ENCODE measurements at regions not wholly inside any gene's neighbourhood (a gene's known extent, or its start where the extent isn't known, plus 50 kb on each side); places are given as distances from the start of the nearest gene placed in this dataset.

DNA sequence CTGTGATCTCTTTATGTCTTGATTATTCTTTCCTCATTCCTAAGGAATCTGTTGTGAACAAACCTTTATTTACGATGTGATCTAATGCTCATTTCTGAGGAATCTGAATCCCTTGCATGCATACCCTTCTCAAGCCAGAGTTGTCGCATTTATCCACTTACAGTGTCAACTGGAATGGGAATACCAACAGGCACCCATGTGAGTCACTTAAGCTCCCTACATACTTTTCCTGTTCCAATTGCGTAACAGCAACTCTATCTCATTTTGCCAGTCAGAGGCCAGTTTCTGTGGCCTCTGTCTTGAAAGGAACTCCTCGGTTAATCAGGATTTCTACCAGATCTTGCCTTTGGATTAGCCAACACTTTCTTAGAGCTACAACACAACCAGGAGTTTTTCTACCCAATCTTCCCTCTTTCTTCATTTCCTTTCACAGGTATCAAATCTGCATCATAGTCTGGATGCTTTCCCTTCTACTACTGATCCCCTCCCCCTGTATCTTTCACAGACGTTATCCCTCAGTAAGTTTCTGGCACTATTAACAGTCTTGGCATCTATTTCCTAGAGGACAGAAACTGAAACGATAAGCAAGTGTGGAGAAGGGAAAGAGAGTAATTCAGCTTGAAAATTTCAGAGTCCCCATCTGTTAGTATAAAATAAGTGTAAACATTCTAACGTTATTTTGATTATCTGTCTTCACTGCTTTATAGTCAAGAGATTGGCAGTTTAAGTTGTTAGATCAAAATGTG, 66.8 kb upstream of the BCHE start:
- Mint-ChIP-seq H3K9me3 (peaks cover 35% of the 10 kb centered on the region), H3K4me3 (no peak overlapping the region), H3K27me3 (ENCODE audit: insufficient read depth) (no peaks in the 10 kb centered on the region), H3K36me3 (ENCODE audit: low read depth) (0 out of 2 replicates have a peak, but pooled peaks cover 4% of the 10 kb centered on the region), H3K27ac (no peak overlapping the region), H3K4me1 (ENCODE audit: low read depth) (no peaks in the 10 kb centered on the region)
- DNase-seq, result no peak
- TF ChIP-seq, protein P1, sequence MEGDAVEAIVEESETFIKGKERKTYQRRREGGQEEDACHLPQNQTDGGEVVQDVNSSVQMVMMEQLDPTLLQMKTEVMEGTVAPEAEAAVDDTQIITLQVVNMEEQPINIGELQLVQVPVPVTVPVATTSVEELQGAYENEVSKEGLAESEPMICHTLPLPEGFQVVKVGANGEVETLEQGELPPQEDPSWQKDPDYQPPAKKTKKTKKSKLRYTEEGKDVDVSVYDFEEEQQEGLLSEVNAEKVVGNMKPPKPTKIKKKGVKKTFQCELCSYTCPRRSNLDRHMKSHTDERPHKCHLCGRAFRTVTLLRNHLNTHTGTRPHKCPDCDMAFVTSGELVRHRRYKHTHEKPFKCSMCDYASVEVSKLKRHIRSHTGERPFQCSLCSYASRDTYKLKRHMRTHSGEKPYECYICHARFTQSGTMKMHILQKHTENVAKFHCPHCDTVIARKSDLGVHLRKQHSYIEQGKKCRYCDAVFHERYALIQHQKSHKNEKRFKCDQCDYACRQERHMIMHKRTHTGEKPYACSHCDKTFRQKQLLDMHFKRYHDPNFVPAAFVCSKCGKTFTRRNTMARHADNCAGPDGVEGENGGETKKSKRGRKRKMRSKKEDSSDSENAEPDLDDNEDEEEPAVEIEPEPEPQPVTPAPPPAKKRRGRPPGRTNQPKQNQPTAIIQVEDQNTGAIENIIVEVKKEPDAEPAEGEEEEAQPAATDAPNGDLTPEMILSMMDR (IDR thresholded peaks at IDR 0.05), result no peak

DNA sequence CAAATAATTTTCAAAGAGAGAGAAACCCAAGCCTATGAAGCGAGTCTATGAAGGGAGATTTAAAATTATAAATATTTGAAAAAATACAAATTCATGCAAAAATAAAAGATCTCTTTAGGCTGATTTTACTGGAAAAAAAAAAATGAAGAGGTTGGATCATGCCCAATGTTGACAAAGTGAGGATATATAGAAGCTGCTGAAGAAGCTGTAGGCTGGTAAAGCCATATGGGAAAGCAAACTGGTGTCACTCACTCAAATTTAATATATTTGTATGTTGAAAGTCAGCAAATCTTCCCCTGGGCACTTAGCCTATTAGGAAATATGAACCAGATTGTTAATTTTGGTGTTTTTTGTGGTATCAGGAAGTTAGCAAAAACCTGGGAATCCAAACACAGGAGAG, 61.8 kb upstream of the BCHE start:
- TF ChIP-seq, protein P1 (IDR thresholded peaks at IDR 0.05), result no peak
- H3K27ac Mint-ChIP-seq, result no peak overlapping the region
- DNase-seq, result no peak
- H3K36me3 Mint-ChIP-seq (ENCODE audit: low read depth), result peaks cover under 1% of the 10 kb centered on the region; the same call in 1 of the 2 replicates
- no peaks in the 10 kb centered on the region for H3K4me1 Mint-ChIP-seq (ENCODE audit: low read depth)
- H3K27me3 Mint-ChIP-seq (ENCODE audit: insufficient read depth), result no peaks in the 10 kb centered on the region
- H3K9me3 Mint-ChIP-seq, result peaks cover 43% of the 10 kb centered on the region
- H3K4me3 Mint-ChIP-seq, result no peak overlapping the region

DNA sequence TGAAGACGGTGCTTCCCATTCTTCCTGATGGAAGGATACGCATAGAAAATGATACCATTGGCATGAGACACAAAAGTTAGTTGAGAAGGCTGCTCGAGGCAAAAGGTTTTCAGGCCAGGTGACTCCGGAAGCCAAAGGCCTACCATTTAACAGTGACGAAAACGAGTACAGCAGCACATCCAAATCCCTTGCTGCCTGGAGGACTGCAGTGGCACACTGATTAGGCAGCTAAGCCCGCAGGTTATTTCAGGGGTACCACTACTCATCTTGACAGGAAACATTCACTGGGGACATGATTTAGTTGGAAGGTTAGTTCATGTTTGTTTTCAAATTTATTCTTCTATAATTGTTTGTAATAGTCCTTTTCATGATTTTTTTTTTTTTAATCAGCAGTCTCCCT, 59.9 kb upstream of the BCHE start:
- no peak for DNase-seq
- peaks cover 31% of the 10 kb centered on the region for H3K9me3 Mint-ChIP-seq
- H3K27ac Mint-ChIP-seq, result no peak overlapping the region
- no peak overlapping the region for H3K4me3 Mint-ChIP-seq
- no peaks in the 10 kb centered on the region; the same call in 1 of the 2 replicates for H3K36me3 Mint-ChIP-seq (ENCODE audit: low read depth)
- TF ChIP-seq, protein P1 (IDR thresholded peaks at IDR 0.05), result no peak
- H3K4me1 Mint-ChIP-seq (ENCODE audit: low read depth), result no peaks in the 10 kb centered on the region
- H3K27me3 Mint-ChIP-seq (ENCODE audit: insufficient read depth), result no peaks in the 10 kb centered on the region

DNA sequence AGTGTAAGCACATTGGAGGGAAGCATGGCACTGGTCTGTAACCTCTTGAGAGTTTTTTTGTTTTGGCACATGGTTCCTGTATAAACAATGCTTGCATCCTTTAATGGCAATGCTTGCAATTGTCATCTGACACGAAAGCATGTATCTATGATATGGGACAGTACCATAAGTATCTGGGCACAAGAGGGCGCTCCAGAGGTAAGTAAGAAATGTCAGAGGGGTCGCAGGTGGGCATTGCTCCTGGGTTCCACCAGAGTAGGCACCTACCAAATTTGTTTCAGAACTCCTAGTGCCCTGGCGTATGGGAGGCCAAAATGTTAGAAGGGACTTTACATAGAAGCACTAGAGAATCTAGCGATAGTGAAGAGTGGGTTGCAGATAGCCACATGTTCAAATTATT, 58.7 kb upstream of the BCHE start:
- DNase-seq, result no peak
- H3K9me3 Mint-ChIP-seq, result peaks cover 36% of the 10 kb centered on the region
- H3K27ac Mint-ChIP-seq, result no peak overlapping the region
- TF ChIP-seq, protein P1 (IDR thresholded peaks at IDR 0.05), result no peak
- no peaks in the 10 kb centered on the region for H3K4me1 Mint-ChIP-seq (ENCODE audit: low read depth)
- no peaks in the 10 kb centered on the region; the same call in 1 of the 2 replicates for H3K36me3 Mint-ChIP-seq (ENCODE audit: low read depth)
- H3K27me3 Mint-ChIP-seq (ENCODE audit: insufficient read depth), result no peaks in the 10 kb centered on the region
- H3K4me3 Mint-ChIP-seq, result no peak overlapping the region

DNA sequence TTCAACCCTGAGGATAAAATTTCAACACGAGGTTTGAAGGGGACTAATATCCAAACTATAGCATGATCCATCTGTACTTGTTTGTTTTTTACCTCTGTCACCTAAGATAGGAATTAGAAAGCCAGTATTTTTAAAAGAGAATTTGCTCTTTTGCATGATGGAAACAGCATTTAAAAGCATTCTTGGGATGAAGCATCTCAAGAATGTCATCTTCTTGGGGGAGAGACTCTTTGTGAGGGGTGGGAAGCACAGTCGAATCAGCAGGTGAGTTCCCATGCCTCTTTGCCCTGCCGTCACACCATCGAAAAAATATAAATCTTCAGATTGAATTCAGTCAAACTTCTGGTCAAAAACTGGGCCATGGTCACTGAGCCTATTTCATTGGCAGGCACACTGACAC, 55.3 kb upstream of the BCHE start:
- no peak for DNase-seq
- no peaks in the 10 kb centered on the region for H3K27me3 Mint-ChIP-seq (ENCODE audit: insufficient read depth)
- TF ChIP-seq, protein P1 (IDR thresholded peaks at IDR 0.05), result no peak
- H3K4me3 Mint-ChIP-seq, result no peak overlapping the region
- H3K27ac Mint-ChIP-seq, result no peak overlapping the region
- H3K4me1 Mint-ChIP-seq (ENCODE audit: low read depth), result no peaks in the 10 kb centered on the region
- no peaks in the 10 kb centered on the region; the same call in 1 of the 2 replicates for H3K36me3 Mint-ChIP-seq (ENCODE audit: low read depth)
- peaks cover 40% of the 10 kb centered on the region for H3K9me3 Mint-ChIP-seq

All from HFFc6 (cell line).